ENCODE measurements at regions not wholly inside any gene's neighbourhood (a gene's known extent, or its start where the extent isn't known, plus 50 kb on each side); places are given as distances from the start of the nearest gene placed in this dataset.
"Not testable (repeated sequence)": the region's sequence is repeated elsewhere in the genome, so short reads cannot be mapped to it uniquely, and the experiment has no call there.

DNA sequence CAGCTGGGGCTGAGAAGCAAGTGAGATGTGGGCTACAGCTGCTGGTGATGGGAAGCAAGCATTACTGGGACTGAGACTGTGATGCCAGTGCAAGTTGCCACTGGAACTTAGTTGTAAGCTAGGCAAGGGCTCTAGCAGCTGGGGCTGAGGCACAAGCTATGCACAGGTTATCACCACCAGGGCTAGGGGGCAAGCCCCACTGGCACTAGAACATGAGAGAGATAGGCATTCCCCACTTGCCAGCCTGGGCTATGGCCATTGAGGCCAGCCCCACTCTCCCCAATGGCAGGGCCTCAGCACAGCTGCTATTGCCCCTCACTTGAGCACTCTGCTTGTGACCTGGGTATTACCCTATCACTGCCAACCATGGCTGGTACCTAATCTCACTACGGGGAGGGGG lies 130.8 kb upstream of the SMIM31 start:
- no peak for TF ChIP-seq JUND (IDR thresholded peaks at IDR 0.05; ENCODE audit: low read depth)
- in situ Hi-C loops (cut with HindIII; ENCODE audit: low pct_unique_long_range_greater_than_20kb, low sequenced_read_pairs): no loop called here
- DNase-seq (ENCODE audit: low read depth in 1 of 2, low spot score in 1 of 2): no peak

DNA sequence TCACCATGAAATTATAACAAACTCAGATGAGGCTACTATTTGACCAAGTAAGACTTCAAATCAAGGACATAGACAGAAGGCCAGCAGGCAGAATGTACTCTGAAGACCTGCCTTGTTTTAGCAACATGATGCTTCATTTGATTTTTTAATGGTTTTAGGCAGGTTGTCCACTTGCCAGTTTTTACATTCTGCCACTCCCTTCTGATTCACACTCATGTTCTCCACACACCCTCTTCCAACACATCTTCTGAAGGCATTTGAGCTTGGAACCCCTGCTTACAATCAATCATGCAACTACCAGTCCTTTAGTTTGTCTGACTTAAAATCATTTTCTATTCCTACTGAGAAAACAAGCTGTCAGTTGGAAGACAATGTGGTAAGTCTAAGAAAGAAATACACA lies 114.9 kb upstream of the SMIM31 start:
- in situ Hi-C loops (cut with HindIII; ENCODE audit: low pct_unique_long_range_greater_than_20kb, low sequenced_read_pairs): no loop called here
- DNase-seq (ENCODE audit: low read depth in 1 of 2, low spot score in 1 of 2): no peak
- no peak for TF ChIP-seq JUND (IDR thresholded peaks at IDR 0.05; ENCODE audit: low read depth)

DNA sequence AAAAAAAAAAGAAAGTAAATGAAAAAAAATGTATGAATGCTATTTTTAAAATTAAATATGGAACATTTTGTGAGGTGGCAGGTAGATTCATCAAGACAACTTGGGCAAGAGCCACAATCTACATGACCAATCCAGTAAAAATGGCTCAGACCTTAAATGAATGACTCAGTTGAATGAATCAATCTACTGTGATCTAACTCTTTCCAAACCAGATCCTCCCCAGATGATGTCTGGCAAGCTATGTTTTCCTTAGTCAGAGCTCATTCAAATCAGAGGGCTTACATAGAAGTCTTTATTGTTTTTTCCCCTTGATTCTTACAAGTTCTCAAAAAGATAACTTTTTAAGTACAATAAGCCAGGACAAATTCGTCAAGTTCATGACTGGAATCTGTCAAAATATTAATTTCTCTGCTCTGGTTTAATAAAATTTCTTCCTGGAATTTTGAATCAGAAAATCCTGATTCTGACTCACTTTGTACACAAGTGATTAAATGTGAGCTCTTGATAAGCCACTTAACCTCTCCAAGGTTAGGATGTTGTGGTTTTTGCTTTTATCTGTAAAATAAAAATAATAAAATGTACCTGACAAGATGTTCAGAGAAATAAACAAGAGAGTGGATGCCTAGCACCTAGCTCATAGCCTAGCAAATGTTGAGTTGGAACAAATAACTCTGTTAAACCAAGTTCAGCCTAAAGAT lies 105.6 kb upstream of the SMIM31 start:
- TF ChIP-seq JUND (IDR thresholded peaks at IDR 0.05; ENCODE audit: low read depth): no peak
- no peak for DNase-seq (ENCODE audit: low read depth in 1 of 2, low spot score in 1 of 2)
- in situ Hi-C loops (cut with HindIII; ENCODE audit: low pct_unique_long_range_greater_than_20kb, low sequenced_read_pairs): no loop called here

DNA sequence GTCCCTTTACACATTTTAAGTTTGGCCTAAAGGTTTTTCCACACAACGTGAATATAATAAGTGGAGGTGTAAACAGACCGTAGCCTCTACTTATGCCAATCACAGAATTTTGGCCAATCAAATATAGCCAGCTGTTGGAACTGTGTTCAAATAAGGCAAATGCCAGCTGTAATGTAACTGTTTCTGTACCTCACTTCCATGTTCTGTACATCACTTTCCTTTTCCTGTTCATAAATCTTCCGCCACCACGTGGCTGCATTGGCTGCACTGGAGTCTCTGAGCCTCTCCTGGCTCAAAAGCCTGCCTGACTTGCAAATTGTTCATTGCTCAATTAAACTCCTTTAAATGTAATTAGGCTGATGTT lies 105.1 kb upstream of the SMIM31 start:
- no peak for TF ChIP-seq JUND (IDR thresholded peaks at IDR 0.05; ENCODE audit: low read depth)
- no peak for DNase-seq (ENCODE audit: low read depth in 1 of 2, low spot score in 1 of 2)
- in situ Hi-C loops (cut with HindIII; ENCODE audit: low pct_unique_long_range_greater_than_20kb, low sequenced_read_pairs): no loop called here

DNA sequence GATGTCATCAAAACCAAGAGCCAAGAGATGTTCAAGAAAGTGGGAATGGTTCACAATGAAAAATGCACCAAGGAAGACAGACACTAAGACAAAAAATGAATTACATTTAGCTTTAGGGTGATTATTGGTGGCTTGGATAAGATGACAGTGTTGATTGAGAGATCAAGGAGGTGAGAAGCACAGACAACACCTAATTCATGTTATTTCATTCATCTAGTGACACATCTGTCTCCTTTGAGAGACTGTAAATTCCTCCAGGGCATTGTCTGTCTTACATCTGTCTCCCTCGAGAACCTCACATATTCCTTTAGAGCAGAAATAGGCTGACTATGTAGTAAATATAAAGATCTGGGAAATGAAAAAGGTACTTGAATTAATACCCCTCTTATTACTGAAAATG lies 94.2 kb upstream of the SMIM31 start:
- no peak for TF ChIP-seq JUND (IDR thresholded peaks at IDR 0.05; ENCODE audit: low read depth)
- no peak for DNase-seq (ENCODE audit: low read depth in 1 of 2, low spot score in 1 of 2)
- in situ Hi-C loops (cut with HindIII; ENCODE audit: low pct_unique_long_range_greater_than_20kb, low sequenced_read_pairs): no loop called here

DNA sequence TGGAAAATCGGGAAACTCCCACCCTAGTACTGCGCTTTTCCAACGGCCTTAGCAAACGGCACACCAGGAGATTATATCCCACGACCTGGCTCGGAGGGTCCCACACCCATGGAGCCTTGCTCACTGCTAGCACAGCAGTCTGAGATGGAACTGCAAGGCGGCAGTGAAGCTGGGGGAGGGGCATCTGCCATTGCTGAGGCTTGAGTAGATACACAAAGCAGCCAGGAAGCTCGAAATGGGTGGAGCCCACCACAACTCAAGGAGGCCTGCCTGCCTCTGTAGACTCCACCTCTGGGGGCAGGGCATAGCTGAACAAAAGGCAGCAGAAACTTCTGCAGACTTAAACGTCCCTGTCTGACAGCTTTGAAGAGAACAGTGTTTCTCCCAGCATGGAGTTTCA lies 77.8 kb upstream of the SMIM31 start:
- DNase-seq (ENCODE audit: low read depth in 1 of 2, low spot score in 1 of 2); in situ Hi-C loops (cut with HindIII; ENCODE audit: low pct_unique_long_range_greater_than_20kb, low sequenced_read_pairs): not testable (repeated sequence)

DNA sequence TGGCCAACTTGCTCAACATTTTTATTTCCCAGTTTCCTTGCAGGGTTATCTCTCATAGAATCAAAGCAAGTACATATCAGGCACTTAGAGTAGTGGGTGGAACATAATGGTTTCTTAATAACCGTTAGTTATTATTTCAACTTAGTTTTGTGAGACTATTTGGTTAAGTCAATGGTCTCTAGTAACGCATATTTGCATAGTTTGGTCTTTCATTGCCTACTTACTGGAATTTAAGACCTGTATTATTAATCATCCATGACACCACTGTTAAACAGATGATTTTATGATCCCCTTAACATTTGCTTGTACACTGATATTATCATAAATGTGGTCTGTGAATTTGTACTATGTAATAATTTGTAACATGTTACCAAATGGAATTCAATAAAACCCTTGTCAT lies 70.9 kb upstream of the SMIM31 start:
- DNase-seq (ENCODE audit: low read depth in 1 of 2, low spot score in 1 of 2): no peak
- TF ChIP-seq JUND (IDR thresholded peaks at IDR 0.05; ENCODE audit: low read depth): no peak
- in situ Hi-C loops (cut with HindIII; ENCODE audit: low pct_unique_long_range_greater_than_20kb, low sequenced_read_pairs): no loop called here

DNA sequence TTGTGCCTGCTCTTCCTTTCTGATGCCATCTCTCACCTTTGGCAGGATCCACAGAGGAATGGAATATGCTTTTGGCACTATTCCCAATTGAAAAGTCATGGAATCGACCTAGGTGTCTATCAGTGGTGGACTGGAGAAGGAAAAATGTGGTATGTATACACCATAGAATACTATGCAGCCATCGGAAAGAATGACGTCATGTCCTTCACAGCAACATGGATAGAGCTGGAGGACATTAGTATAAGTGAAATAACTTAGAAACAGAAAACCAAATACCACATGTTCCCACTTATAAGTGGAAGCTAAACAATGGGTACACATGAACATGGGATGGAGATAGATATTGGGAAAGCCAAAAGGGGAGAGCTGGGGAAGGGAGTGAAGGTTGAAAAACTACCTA lies 58.3 kb upstream of the SMIM31 start:
- TF ChIP-seq JUND (IDR thresholded peaks at IDR 0.05; ENCODE audit: low read depth): no peak
- no peak for DNase-seq (ENCODE audit: low read depth in 1 of 2, low spot score in 1 of 2)
- in situ Hi-C loops (cut with HindIII; ENCODE audit: low pct_unique_long_range_greater_than_20kb, low sequenced_read_pairs): no loop called here

DNA sequence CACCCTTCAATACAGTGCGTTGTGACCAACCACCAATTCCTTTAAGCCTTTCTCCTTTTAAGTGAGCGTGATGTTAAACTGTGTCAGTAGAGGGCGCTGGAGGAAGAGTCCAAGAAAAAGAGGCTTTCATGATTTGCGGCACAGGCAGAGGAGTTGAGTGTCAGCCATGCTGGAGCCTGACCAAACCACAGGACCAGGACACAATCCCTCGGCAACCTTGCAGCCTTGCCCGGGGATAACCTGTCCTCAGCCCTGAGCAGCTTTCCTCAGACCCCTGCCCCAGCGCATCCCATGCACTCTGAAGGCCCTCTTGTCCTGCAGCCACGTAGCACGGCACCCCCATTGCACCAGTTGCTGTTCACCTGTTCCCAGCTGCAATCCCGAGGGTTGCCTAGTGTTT lies 53.5 kb upstream of the SMIM31 start:
- no peak for TF ChIP-seq JUND (IDR thresholded peaks at IDR 0.05; ENCODE audit: low read depth)
- DNase-seq (ENCODE audit: low read depth in 1 of 2, low spot score in 1 of 2): peak in 1 of 2 experiments; percentile 73
- in situ Hi-C loops (cut with HindIII; ENCODE audit: low pct_unique_long_range_greater_than_20kb, low sequenced_read_pairs): no loop called here

DNA sequence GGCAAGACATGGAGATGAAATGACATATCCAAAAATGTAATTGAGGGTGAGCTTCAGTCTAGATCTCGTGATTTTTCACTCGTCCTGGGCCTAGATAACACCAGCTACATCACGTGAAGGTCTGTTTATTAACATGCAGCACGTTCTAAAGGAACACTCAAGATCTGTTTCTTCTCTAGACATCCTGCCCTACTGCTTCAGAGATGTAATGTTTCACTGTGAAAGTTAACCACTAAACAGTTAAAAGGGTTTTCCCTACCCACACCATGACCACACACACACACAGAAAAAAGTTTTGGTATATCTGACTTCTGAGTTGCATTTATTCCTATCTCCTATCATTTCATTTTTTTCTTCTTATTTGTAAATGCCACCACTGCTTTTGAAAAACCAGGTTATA lies 52.3 kb upstream of the SMIM31 start:
- in situ Hi-C loops (cut with HindIII; ENCODE audit: low pct_unique_long_range_greater_than_20kb, low sequenced_read_pairs): no loop called here
- no peak for DNase-seq (ENCODE audit: low read depth in 1 of 2, low spot score in 1 of 2)
- no peak for TF ChIP-seq JUND (IDR thresholded peaks at IDR 0.05; ENCODE audit: low read depth)
